Lower leg skin (tissue), 3 donors: ENCODE measurements at regions not wholly inside any gene's neighbourhood (a gene's known extent, or its start where the extent isn't known, plus 50 kb on each side); places are given as distances from the start of the nearest gene placed in this dataset.

Experiments
- CTCF ChIP-seq, 3 donors: fragments of 450-650 bp; IDR thresholded peaks; one replicate each; pipeline ENCODE4 v1.5.1; 2016; ENCODE audit warnings: antibody characterized with exemption in 3 of 3, mild to moderate bottlenecking in 3 of 3, moderate library complexity in 2 of 3
- POLR2A ChIP-seq, 2 donors: fragments of 450-650 bp; IDR thresholded peaks; one replicate each; pipeline ENCODE4 v1.6.1; 2016 to 2017; ENCODE audit warnings: antibody characterized with exemption in 2 of 2, mild to moderate bottlenecking in 1 of 2, moderate library complexity in 1 of 2

- TF ChIP-seq POLR2A (IDR thresholded peaks at IDR 0.05) (no peak), CTCF (IDR thresholded peaks at IDR 0.05) (no peak)
These were observed 140.4 kb upstream of the IPO9 start for GRCh38 chr1:201688514-201688913.
